ENCODE measurements at regions not wholly inside any gene's neighbourhood (a gene's known extent, or its start where the extent isn't known, plus 50 kb on each side); places are given as distances from the start of the nearest gene placed in this dataset.

- no peak for DNase-seq
These were observed 255.7 kb upstream of the KLHL1 start for GRCh38 chr13:70363991-70364390.

DNA sequence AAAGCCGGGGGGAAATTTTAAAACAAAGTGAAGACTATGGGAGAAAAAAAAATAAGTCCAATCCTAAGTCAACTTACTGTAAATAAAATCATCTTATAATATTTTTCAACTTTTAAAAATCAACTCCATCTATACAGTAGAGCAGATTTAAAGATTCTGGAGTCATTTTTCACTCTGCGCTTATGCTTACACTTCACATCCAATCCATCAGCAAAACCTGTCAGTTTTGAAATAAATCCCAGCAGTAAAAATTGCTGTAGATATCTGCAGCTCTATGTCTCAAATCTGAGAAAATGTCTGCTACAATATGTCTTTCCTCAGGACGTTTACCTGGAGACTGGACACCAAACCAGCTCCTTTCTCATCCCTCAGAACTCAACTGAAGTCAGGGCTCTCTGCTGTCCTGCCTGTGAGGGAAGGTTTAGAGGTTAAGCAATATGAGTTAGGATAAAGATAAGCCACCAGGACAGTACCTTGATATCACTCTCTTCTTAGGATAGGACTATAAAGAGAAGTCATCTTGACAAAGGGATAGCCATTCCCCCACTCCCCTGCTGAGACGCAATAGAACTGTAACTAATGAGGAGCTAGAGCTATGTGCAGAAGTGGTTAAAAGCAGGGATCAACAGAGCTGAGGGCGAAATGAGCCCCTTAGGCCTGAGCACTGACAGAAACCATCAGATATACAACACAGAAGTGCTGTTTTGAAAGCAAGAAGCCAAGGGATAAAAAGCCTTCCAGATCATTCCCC, 254.7 kb upstream of the KLHL1 start:
- no peak for DNase-seq

DNA sequence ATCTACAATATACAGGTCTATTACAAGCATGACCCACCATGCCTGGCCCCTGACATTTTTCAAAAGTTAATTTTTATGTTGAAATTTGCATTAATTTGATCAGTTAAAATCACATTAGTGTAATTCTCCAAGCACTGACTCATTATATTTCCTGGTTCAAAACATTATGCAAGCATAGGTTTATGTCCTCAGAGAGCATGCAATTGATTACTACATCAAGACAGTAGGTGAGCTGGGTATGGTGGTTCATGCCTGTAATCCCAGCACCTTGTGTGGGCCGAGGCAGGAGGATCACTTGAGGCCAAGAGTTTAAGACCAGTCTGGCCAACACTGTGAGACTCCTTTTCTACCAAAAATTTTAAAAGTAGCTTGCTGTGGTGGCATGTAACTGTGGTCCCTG, 248.8 kb upstream of the KLHL1 start:
- no peak for DNase-seq

- no peak for DNase-seq
These were observed 244.8 kb upstream of the KLHL1 start for GRCh38 chr13:70353096-70353495.

DNA sequence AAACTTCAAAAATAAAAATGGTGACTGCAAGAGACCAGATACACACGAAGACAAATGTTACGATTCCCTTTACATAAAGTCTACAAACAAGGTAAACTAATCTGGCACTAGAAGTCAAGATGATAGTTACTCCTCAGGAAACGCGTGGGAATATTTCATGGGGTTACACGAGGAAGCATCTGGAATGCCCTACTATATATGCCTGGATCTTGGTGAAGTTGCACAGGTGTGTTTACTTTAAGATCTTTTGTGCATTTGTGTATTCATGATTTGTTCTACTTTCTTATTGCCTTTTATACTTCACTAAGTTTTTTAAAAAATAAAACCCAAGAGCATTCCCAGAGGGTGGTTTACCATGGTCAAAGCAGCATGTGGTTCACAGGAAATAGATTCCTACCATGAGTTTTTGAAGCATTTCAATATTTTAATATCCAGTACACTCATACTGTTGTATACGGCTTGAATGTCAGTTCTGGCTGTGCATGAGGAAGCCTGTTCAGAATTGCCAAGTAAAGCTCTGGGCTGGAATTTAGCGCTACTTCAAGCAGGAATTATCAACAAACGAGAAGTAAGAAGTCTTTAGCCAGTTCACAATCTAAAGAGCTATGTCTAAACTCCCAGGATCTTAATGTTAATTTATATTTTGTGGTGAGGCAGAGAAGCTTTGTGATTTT, 239.8 kb upstream of the KLHL1 start:
- no peak for DNase-seq

DNA sequence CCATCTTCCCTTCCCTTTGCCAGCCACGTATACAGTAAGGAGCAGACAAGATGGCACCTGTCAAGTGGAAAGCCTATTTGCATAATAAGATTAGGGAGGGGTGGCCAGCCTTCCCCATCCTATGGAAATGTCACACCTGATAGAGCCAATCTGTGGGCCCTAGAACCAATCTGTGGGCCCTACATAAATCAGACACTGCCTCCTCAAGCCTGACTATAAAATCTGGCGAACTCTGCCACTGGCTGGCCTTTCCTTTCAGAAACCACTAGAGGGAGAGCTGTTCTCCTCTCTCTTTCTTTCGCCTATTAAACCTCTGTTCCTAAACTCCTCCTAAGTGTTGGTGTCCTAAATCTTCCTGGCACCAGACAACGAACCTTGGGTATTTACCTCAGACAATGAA, 231.5 kb upstream of the KLHL1 start:
- no peak for DNase-seq

DNA sequence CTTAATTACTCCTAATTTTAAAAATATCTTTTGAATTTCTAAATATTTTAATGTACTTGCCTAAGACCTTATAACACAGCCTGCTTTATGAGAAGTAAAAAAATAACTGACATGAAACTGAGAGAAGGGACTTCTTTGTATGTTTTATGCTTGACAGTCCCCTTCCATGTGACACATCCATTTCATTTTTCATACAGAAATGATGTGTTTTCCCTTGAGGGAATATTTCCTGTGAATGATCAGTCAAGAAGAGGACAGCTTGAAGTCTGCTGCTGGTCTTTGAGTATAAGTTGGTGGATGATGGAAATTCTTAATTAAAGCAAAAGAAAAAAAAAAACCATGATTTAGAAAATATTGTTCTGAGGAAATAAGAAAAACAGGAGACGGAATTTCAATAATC, 230.4 kb upstream of the KLHL1 start:
- DNase-seq: no peak

DNA sequence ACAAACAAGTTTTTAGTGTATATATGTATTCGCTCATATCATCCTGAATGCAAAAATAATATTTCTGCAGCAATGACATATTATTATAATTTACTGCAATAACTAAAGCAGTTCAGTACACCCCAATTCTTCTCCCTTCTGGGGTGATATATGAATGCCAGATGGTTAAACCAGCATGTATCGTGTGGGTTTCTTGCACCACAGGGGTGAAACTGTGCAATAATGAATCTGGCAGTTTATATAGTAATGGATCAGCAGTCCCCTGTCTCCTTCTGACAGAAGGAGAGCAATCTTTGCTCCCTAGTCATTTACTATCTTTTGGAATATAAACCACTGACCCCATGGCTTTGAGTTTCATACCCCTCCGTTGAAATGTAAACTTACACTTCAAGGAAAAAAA, 228.6 kb upstream of the KLHL1 start:
- DNase-seq: no peak

DNA sequence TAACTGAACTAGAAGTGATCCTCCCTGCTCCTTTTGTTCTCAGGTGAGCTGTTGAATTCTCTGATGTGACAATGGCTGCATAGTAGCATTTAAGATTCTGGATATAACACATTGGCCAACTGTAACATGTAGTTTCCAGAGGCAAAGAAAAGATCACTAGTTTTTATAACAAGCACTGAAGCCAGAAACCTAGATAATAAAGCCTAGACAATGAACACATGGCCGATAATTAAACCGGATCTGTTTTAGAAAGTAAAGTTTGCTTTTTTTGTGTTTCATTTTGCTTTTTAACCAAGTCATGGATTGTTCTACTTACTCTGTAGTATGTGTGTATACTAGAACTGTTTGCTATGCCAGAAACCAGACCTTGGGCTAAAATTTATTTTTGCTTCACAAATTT, 225.5 kb upstream of the KLHL1 start:
- DNase-seq: no peak

DNA sequence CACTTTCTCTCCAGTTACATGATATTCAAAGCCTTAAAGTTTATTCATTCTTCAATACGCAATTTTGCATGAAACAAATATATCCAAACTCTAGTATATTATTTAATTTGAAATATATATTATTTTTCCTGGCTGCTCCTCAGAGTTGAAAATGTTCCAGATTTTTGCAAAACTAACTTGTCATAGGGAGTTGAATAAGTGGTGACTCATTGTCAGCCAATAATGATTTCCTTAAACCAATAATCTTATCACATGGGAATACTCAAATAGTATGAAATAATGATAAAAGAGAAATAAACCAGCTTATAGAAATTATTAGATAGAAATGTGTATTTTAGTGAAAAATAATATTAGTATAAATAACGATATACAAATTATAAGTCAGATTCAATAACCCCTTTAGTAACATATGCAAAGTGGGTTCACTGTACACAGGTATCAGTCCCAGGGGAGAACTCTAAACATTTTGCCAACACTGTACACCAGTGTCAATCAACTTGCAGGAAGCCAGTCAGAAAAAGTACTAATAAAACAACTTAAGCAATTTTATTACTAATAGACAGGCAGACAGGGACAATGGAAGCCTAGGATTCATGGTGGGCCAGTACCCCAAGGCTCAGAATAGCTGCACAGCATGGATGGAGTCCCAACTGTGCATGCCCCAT, 222.6 kb upstream of the KLHL1 start:
- no peak for DNase-seq

DNA sequence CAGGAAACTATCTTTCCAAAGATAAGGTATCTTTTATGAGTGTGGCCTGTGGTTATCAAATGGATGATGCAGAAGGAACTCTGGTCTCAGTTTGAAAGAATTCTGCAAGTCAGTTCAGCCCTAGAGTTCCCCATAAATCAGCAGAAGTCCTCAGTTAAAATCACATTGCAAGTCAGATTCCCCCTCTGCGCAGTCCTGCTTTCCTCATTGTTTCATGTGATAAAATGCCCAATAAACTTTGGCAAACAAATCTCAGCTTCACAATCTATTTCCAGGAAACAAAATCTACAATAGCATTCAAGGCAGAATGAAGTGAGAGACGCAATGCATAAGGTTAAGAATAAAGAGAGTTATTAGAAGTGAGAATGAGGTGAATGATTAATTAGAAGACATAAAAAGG, 216.3 kb upstream of the KLHL1 start:
- no peak for DNase-seq

GRCh38 chr13:70311191-70311590, 202.9 kb upstream of the KLHL1 start:
- no peak for DNase-seq

DNA sequence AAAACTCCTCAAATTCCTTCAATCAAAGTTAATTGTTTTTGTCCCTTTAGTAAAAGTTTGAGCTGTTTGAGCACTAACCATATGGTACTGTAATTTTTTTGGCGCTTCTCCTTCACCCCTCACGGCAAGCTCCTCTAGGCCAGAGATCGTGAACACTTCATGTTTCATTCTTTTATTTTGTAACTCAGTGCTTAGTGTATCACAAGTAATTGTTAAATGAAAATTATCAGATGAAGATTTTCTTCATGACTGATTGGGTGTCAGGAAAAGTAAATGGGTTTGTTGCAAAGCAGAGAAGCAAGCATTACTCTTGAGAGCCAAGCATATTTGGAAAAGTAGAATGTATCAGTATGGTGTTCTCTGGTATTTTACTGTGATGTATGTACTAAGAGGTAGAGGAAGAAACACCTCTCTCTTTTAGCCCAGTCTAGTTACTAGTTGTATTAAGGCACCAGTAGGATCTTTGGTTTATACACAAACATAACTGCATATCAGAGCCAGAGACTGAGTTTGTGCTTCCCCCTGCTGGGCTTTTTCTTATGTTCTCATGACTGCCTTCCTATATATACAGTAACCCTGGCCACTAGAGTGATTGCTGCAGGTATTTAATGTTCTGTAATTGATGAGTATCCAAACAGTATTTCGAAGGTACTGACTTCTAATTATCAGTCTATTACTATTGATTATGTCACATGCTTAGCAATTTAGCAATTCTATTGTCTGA, 202.3 kb upstream of the KLHL1 start:
- no peak for DNase-seq

GRCh38 chr13:70297189-70297616, 189.0 kb upstream of the KLHL1 start:
- no peak for DNase-seq

GRCh38 chr13:70284371-70284770, 176.1 kb upstream of the KLHL1 start:
- DNase-seq: no peak

- DNase-seq: no peak
These were observed 167.6 kb upstream of the KLHL1 start for GRCh38 chr13:70275841-70276240.

DNA sequence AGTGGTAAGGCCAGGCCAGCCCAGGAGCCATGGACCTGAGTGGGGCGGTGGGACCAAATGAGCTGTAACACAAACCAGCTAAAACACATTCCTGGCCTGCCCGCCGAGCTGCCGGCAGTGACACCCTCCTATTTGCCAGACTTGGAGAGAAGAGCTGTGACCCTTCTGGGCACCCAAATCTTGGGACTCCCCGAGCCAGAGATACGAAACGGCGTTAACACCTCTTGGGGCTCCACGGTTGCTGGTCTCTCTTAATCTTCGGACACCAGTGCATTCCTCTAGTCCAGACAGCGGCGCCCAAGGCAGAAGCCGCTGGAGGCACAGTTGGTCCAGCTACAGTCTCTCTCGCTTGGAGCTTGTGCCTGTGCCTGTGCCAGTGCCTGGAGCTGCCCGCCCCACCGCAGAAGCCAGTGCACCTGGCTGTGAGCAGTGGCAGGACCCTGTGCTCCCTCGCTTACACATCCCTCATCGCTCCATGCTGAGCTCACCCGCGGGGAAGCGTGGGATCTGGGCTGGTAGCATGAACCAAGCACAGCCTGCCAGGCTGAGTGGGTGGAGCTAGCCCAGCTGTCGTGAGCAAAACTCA, 147.2 kb upstream of the KLHL1 start:
- DNase-seq: no peak

DNA sequence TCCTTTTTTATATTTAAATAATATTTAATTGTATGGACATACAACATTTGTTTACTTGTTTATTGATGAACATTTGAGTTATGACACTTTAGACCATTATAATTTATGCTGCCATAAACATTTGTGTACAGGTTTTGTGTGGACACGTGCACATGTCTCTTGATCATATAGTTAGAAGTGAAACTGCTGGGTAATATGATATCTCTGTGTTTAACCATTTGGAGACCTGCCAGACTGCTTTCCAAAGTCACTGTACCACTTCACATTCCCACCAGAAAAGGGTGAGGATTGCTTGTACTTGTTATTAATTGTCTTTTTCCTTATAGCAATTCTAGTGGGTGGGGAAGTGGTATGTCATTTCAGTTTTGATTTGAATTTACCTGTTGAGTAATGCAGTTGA, 145.6 kb upstream of the KLHL1 start:
- DNase-seq: no peak

GRCh38 chr13:70253411-70253810, 145.2 kb upstream of the KLHL1 start:
- no peak for DNase-seq

DNA sequence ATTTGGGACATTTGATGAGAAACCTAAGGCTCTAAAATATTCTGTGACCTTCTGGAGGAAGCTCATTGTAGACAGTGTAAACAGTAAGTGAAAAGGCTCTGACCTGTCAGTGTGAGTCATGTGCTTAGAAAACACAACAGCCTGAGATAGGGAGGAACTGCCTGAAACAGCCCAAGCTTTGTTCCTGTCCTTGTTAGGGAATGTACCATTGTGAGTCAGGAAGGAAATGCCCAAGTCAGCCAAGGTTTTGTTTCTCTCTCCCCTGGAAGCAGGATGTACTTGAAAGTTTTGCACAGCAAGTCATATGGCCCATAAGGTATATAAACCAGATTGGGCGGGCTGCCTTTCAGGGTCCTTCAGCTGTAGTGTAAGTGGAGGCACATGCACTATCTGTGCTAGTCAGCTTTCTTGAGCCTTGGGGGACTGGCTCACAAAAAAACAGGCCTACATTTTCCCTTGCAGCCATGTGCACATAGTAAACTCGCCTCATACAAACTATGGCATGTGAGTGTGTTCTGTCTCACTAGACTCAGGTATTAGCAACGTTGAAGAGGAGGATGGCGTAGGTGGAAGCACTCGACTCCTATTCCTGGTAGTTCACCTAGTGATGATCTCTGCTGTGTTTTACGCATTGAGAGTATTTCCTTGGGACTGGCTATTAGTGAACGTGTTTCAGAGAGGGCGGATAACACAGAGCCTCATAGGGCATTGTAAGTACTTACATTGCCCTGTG, 141.2 kb upstream of the KLHL1 start:
- DNase-seq: no peak

GRCh38 chr13:70237131-70237530, 128.9 kb upstream of the KLHL1 start:
- DNase-seq: no peak

GRCh38 chr13:70235565-70235964, 127.3 kb upstream of the KLHL1 start:
- DNase-seq: no peak
